HG03280 (cell line): ENCODE measurements at regions not wholly inside any gene's neighbourhood (a gene's known extent, or its start where the extent isn't known, plus 50 kb on each side); places are given as distances from the start of the nearest gene placed in this dataset.
"Not testable (repeated sequence)": the region's sequence is repeated elsewhere in the genome, so short reads cannot be mapped to it uniquely, and the experiment has no call there.

ENCODE experiments used
- ATAC-seq: cut with Tn5 transposase; IDR thresholded peaks from one replicate; pipeline ENCODE4 v1.9.1; 2021; ENCODE audit warnings: mild to moderate bottlenecking, moderate library complexity; ENCODE audit not compliant: unreplicated experiment

- ATAC-seq = not testable (repeated sequence)
These were observed 318.5 kb downstream of the BCL2L11 start for GRCh38 chr2:111439237-111439636.

- ATAC-seq = not testable (repeated sequence)
These were observed 320.9 kb downstream of the BCL2L11 start for GRCh38 chr2:111441614-111442013.

- not testable (repeated sequence) for ATAC-seq
These were observed 322.2 kb downstream of the BCL2L11 start for GRCh38 chr2:111442767-111443454.

GRCh38 chr2:111444516-111444915, 323.8 kb downstream of the BCL2L11 start:
- not testable (repeated sequence) for ATAC-seq

GRCh38 chr2:111445191-111445929, 324.6 kb downstream of the BCL2L11 start:
- ATAC-seq = not testable (repeated sequence)

GRCh38 chr2:111445941-111446340, 325.2 kb downstream of the BCL2L11 start:
- not testable (repeated sequence) for ATAC-seq

- not testable (repeated sequence) for ATAC-seq
These were observed 326.8 kb downstream of the BCL2L11 start for GRCh38 chr2:111447482-111447881.

GRCh38 chr2:111448796-111449195, 328.1 kb downstream of the BCL2L11 start:
- ATAC-seq = not testable (repeated sequence)

GRCh38 chr2:111450526-111450925, 329.8 kb downstream of the BCL2L11 start:
- ATAC-seq = not testable (repeated sequence)

- peak; percentile 13 for ATAC-seq
These were observed 331.0 kb downstream of the BCL2L11 start for GRCh38 chr2:111451692-111452199.

GRCh38 chr2:111452208-111452607, 331.5 kb downstream of the BCL2L11 start:
- peak; percentile 61 for ATAC-seq

- ATAC-seq = not testable (repeated sequence)
These were observed 332.6 kb downstream of the BCL2L11 start for GRCh38 chr2:111453308-111453707.

- not testable (repeated sequence) for ATAC-seq
These were observed 333.1 kb downstream of the BCL2L11 start for GRCh38 chr2:111453816-111454215.

GRCh38 chr2:111454404-111454803, 333.7 kb downstream of the BCL2L11 start:
- peak; percentile 74 for ATAC-seq

- ATAC-seq = not testable (repeated sequence)
These were observed 334.6 kb downstream of the BCL2L11 start for GRCh38 chr2:111455016-111456015.

GRCh38 chr2:111457191-111457590, 336.5 kb downstream of the BCL2L11 start:
- ATAC-seq = not testable (repeated sequence)

GRCh38 chr2:111460901-111461300, 340.2 kb downstream of the BCL2L11 start:
- not testable (repeated sequence) for ATAC-seq

GRCh38 chr2:111461831-111462230, 341.1 kb downstream of the BCL2L11 start:
- not testable (repeated sequence) for ATAC-seq

- not testable (repeated sequence) for ATAC-seq
These were observed 341.9 kb downstream of the BCL2L11 start for GRCh38 chr2:111462572-111462971.

- not testable (repeated sequence) for ATAC-seq
These were observed 342.6 kb downstream of the BCL2L11 start for GRCh38 chr2:111463238-111463848.
